Activated CD4-positive, alpha-beta T cell treated with anti-CD3 and anti-CD28 coated beads for 36 hours (primary cell): ENCODE measurements at regions not wholly inside any gene's neighbourhood (a gene's known extent, or its start where the extent isn't known, plus 50 kb on each side); places are given as distances from the start of the nearest gene placed in this dataset.
A peak's percentile ranks its signal among the peaks of the same experiment; 100 is the strongest.

Experiments used
- ATAC-seq: fragments of 200-7000 bp; cut with Tn5 transposase; one replicate; pipeline ENCODE4 v1.10.0; 2021; ENCODE audit warnings: mild to moderate bottlenecking, moderate library complexity
- CTCF ChIA-PET: fragments of 350-600 bp; sonication (Branson Sonifier 250); formaldehyde crosslinking; loops from one replicate; lab custom pipeline; 2021; ENCODE audit warnings: antibody characterized with exemption; lab: Charles Lee
- POLR2A ChIA-PET: fragments of 350-600 bp; sonication (Branson Sonifier 250); formaldehyde crosslinking; loops from one replicate; lab custom pipeline; 2021; ENCODE audit warnings: antibody characterized with exemption, inconsistent platforms; lab: Charles Lee
- DNase-seq: peaks from one replicate; pipeline ENCODE4 v3.0.0-alpha.2; 2020
- H3K27ac Mint-ChIP-seq: one replicate; pipeline ENCODE4 v1.8.0; 2021; ENCODE audit warnings: mixed read lengths
- H3K27me3 Mint-ChIP-seq: one replicate; pipeline ENCODE4 v1.8.0; 2021; ENCODE audit warnings: mixed read lengths
- H3K36me3 Mint-ChIP-seq: one replicate; pipeline ENCODE4 v1.8.0; 2021; ENCODE audit warnings: low read depth, mixed read lengths
- H3K4me1 Mint-ChIP-seq: one replicate; pipeline ENCODE4 v1.8.0; 2021; ENCODE audit warnings: mixed read lengths
- H3K4me3 Mint-ChIP-seq: one replicate; pipeline ENCODE4 v1.8.0; 2021; ENCODE audit warnings: mild to moderate bottlenecking, moderate library complexity, mixed read lengths
- H3K9me3 Mint-ChIP-seq: one replicate; pipeline ENCODE4 v1.8.0; 2021; ENCODE audit warnings: low read depth, mixed read lengths
- intact Hi-C, 2 experiments: fragments of 100-400 bp; cut with DNase I in 1 of 2; cut with micrococcal nuclease in 1 of 2; formaldehyde crosslinking; loops; one replicate each; pipeline versions ENCODE4 v1.14.2 to v1.15.1; 2022 to 2024; cut with DNase I, micrococcal nuclease

GRCh38 chr5:143557061-143557818 is 153.8 kb upstream of the NR3C1 start:
- Mint-ChIP-seq H3K4me1 (peaks cover 16% of the 10 kb centered on the region), H3K36me3 (no peaks in the 10 kb centered on the region), H3K27me3 (peaks cover 3% of the 10 kb centered on the region), H3K4me3 (no peak overlapping the region), H3K9me3 (no peaks in the 10 kb centered on the region), H3K27ac (peak overlapping the region; percentile 39)
- ChIA-PET CTCF (no interaction called here), POLR2A (interaction anchor here (0.6 kb wide), 1 partner anchor 456 kb away, joined by 3 read pairs; no protein-coding TSS in a partner anchor)
- ATAC-seq (peak; percentile 71), DNase-seq (no peak)
- intact Hi-C loops = no loop called here

- peaks cover 5% of the 10 kb centered on the region for H3K27me3 Mint-ChIP-seq
- CTCF ChIA-PET = interaction anchor here (0.5 to 0.9 kb wide), 3 partner anchors 49 to 546 kb away, joined by 3 to 6 read pairs (median 3); no protein-coding TSS in a partner anchor
- ATAC-seq = no peak
- H3K4me3 Mint-ChIP-seq = no peak overlapping the region
- no peak overlapping the region for H3K27ac Mint-ChIP-seq
- intact Hi-C loops = no loop called here
- H3K4me1 Mint-ChIP-seq = peaks cover 16% of the 10 kb centered on the region
- DNase-seq = no peak
- H3K9me3 Mint-ChIP-seq = no peaks in the 10 kb centered on the region
- H3K36me3 Mint-ChIP-seq = no peaks in the 10 kb centered on the region
- POLR2A ChIA-PET = no interaction called here
Measured at GRCh38 chr5:143554918-143555477, 151.5 kb upstream of the NR3C1 start.

DNA sequence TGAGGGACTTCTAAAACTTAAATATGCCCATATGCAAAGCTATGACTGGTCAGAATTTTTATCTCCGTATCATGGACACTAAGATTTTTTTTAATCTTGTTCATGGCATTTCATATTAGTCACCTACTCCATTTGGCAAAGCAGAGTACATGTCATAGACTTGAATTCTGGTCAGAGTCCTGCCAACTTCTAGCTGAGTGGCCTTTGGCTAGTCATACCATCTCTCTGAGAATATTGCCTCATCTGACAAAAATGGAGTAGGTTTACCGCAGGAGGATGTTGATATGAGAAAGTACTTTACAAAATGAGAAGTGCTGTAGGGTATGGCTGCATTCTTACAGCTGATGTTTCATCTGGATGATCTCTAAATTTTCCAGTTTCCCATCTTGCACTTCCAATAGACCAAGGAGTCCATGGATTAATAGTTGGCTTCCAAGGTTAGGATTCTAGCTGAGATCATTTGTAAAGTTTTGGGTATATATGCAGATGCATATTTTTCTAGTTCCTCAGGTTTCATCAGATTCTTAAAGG is 150.8 kb upstream of the NR3C1 start:
- intact Hi-C loops = no loop called here
- Mint-ChIP-seq H3K4me3 (no peak overlapping the region), H3K9me3 (peaks cover under 1% of the 10 kb centered on the region), H3K4me1 (peaks cover 15% of the 10 kb centered on the region), H3K27ac (no peak overlapping the region), H3K27me3 (peaks cover 5% of the 10 kb centered on the region), H3K36me3 (no peaks in the 10 kb centered on the region)
- DNase-seq (no peak), ATAC-seq (peak; percentile 51)
- ChIA-PET POLR2A (no interaction called here), CTCF (interaction anchor here (0.9 kb wide), 1 partner anchor 545 kb away, joined by 3 read pairs; no protein-coding TSS in a partner anchor)

DNA sequence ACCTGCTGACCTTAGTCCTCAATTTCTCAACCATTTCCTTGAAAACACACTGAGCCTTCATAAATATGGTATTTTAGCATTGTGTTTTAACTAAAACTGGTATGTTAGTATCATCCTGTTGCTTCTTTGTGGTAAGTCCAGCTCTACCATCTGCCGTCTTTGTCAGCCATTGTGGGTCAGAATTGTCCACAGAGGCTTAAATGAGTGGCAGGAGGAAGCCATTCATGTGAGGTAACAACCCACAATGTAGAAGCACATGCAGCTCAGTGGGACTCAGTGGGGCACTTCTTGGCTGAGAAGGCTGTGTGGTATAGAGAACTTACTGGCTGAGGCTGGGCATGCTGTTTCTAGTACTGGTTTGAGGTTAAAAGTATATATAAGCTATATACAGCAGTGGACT is 149.2 kb upstream of the NR3C1 start:
- H3K27ac Mint-ChIP-seq = no peak overlapping the region
- ATAC-seq (no peak), DNase-seq (no peak)
- peaks cover 9% of the 10 kb centered on the region for H3K4me1 Mint-ChIP-seq
- H3K27me3 Mint-ChIP-seq = peaks cover 5% of the 10 kb centered on the region
- ChIA-PET POLR2A (no interaction called here), CTCF (no interaction called here)
- peaks cover 6% of the 10 kb centered on the region for H3K9me3 Mint-ChIP-seq
- H3K36me3 Mint-ChIP-seq = no peaks in the 10 kb centered on the region
- intact Hi-C loops = no loop called here
- H3K4me3 Mint-ChIP-seq = no peak overlapping the region

DNA sequence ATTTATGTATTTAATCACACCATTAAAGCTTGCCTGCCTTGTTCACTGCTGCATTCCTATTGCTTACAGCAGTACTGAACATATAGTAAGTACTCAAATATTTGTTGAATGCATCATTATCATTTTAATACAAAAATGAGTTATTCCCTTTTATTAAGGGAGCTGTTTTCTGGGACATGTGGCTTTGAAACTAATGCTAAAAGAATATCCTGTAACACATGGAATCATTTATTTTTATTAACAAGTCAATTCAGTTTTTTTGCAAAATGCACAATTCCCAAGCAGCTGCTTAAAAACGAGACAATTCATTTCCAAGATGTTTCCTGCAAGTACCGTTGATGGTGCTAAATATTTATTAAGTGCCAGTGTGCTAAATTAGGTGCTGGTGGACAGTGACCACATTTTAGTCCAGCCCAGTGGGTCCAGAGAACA is 148.3 kb upstream of the NR3C1 start:
- H3K27me3 Mint-ChIP-seq = peaks cover 7% of the 10 kb centered on the region
- intact Hi-C loops = no loop called here

GRCh38 chr5:143550986-143551630 is 147.6 kb upstream of the NR3C1 start:
- CTCF ChIA-PET = no interaction called here
- peaks cover 9% of the 10 kb centered on the region for H3K9me3 Mint-ChIP-seq

More for the DNA sequence above, 148.3 kb upstream of the NR3C1 start:
- Mint-ChIP-seq H3K36me3 (peaks cover 2% of the 10 kb centered on the region), H3K9me3 (peaks cover 9% of the 10 kb centered on the region), H3K27ac (no peak overlapping the region), H3K4me1 (peaks cover under 1% of the 10 kb centered on the region), H3K4me3 (no peak overlapping the region)
- ATAC-seq = no peak
- ChIA-PET CTCF (no interaction called here), POLR2A (no interaction called here)
- no peak for DNase-seq

GRCh38 chr5:143547342-143547741 is 143.9 kb upstream of the NR3C1 start:
- Mint-ChIP-seq H3K27me3 (peaks cover 4% of the 10 kb centered on the region), H3K4me1 (no peaks in the 10 kb centered on the region), H3K9me3 (peaks cover 9% of the 10 kb centered on the region), H3K27ac (no peak overlapping the region), H3K4me3 (no peak overlapping the region), H3K36me3 (peaks cover 2% of the 10 kb centered on the region)
- intact Hi-C loops = no loop called here
- ChIA-PET CTCF (interaction anchor here (0.5 to 0.6 kb wide), 2 partner anchors 11 to 875 kb away, joined by 3 read pairs; no protein-coding TSS in a partner anchor), POLR2A (no interaction called here)
- DNase-seq (no peak), ATAC-seq (no peak)

More at GRCh38 chr5:143550986-143551630, 147.6 kb upstream of the NR3C1 start:
- peaks cover 7% of the 10 kb centered on the region for H3K27me3 Mint-ChIP-seq
- no peak overlapping the region for H3K4me3 Mint-ChIP-seq
- H3K36me3 Mint-ChIP-seq = peaks cover 2% of the 10 kb centered on the region
- intact Hi-C loops = no loop called here
- no peaks in the 10 kb centered on the region for H3K4me1 Mint-ChIP-seq
- ATAC-seq (no peak), DNase-seq (no peak)
- POLR2A ChIA-PET = no interaction called here
- no peak overlapping the region for H3K27ac Mint-ChIP-seq

DNA sequence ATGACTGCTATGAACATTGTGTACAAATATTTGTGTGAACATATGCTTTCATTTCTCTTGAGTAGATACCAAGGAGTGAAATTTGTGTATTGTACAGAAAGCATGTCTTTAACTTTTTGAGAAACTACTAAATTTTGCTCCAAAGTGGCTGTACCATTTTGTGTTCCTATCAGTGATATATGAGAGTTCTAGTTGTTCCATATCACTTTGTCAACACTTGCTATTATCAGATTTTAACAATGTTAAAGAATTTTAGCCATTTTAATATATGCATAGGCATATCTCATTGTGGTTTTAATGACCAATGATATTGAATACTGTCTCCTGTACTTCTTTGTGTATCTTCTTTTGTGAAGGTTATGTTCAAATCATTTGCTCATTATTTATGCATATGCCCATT is 142.9 kb upstream of the NR3C1 start:
- intact Hi-C loops = no loop called here
- DNase-seq (no peak), ATAC-seq (no peak)
- ChIA-PET POLR2A (no interaction called here), CTCF (interaction anchor here (0.6 kb wide), 1 partner anchor 11 kb away, joined by 3 read pairs; no protein-coding TSS in a partner anchor)
- peaks cover 2% of the 10 kb centered on the region for H3K36me3 Mint-ChIP-seq
- no peak overlapping the region for H3K27ac Mint-ChIP-seq
- no peaks in the 10 kb centered on the region for H3K4me1 Mint-ChIP-seq
- H3K27me3 Mint-ChIP-seq = peaks cover 4% of the 10 kb centered on the region
- H3K9me3 Mint-ChIP-seq = peaks cover 9% of the 10 kb centered on the region
- no peak overlapping the region for H3K4me3 Mint-ChIP-seq

GRCh38 chr5:143544606-143545005 is 141.1 kb upstream of the NR3C1 start:
- ATAC-seq (no peak), DNase-seq (no peak)
- peaks cover 2% of the 10 kb centered on the region for H3K36me3 Mint-ChIP-seq
- ChIA-PET CTCF (no interaction called here), POLR2A (no interaction called here)
- no peaks in the 10 kb centered on the region for H3K4me1 Mint-ChIP-seq
- intact Hi-C loops = no loop called here
- H3K9me3 Mint-ChIP-seq = peaks cover 11% of the 10 kb centered on the region
- H3K27ac Mint-ChIP-seq = no peak overlapping the region
- H3K4me3 Mint-ChIP-seq = no peak overlapping the region
- peaks cover 2% of the 10 kb centered on the region for H3K27me3 Mint-ChIP-seq

- intact Hi-C loops = no loop called here
- no peak overlapping the region for H3K27ac Mint-ChIP-seq
- POLR2A ChIA-PET = no interaction called here
- DNase-seq (no peak), ATAC-seq (no peak)
- peaks cover 4% of the 10 kb centered on the region for H3K36me3 Mint-ChIP-seq
- CTCF ChIA-PET = interaction anchor here (0.6 to 0.8 kb wide), 2 partner anchors 130 to 410 kb away, joined by 3 read pairs; no protein-coding TSS in a partner anchor
- H3K4me1 Mint-ChIP-seq = no peaks in the 10 kb centered on the region
- H3K27me3 Mint-ChIP-seq = peaks cover 2% of the 10 kb centered on the region
- peaks cover 8% of the 10 kb centered on the region for H3K9me3 Mint-ChIP-seq
- H3K4me3 Mint-ChIP-seq = no peak overlapping the region
Measured at GRCh38 chr5:143543358-143544255, 140.1 kb upstream of the NR3C1 start.

- peaks cover 4% of the 10 kb centered on the region for H3K36me3 Mint-ChIP-seq
- DNase-seq = no peak
- H3K27me3 Mint-ChIP-seq = peaks cover 2% of the 10 kb centered on the region
- ATAC-seq = no peak
- H3K4me3 Mint-ChIP-seq = no peak overlapping the region
- intact Hi-C loops = no loop called here
- H3K4me1 Mint-ChIP-seq = no peaks in the 10 kb centered on the region
- CTCF ChIA-PET = interaction anchor here (0.6 to 0.7 kb wide), 2 partner anchors 70 to 407 kb away, joined by 3 to 4 read pairs; no protein-coding TSS in a partner anchor
- H3K9me3 Mint-ChIP-seq = peaks cover 8% of the 10 kb centered on the region
- H3K27ac Mint-ChIP-seq = no peak overlapping the region
- POLR2A ChIA-PET = no interaction called here
Measured at GRCh38 chr5:143542798-143543144, 139.3 kb upstream of the NR3C1 start.
